Stimulated activated CD4-positive, alpha-beta T cell treated with anti-CD3 and anti-CD28 coated beads, TNF-alpha, amount 100 ng/mL, for 4 hours (primary cell): ENCODE measurements at regions not wholly inside any gene's neighbourhood (a gene's known extent, or its start where the extent isn't known, plus 50 kb on each side); places are given as distances from the start of the nearest gene placed in this dataset.
A peak's percentile ranks its signal among the peaks of the same experiment; 100 is the strongest.
"Not testable (repeated sequence)": the region's sequence is repeated elsewhere in the genome, so short reads cannot be mapped to it uniquely, and the experiment has no call there.

Source experiments
- DNase-seq, 3 experiments: peaks; one replicate each; pipeline ENCODE4 v3.0.0-alpha.2; 2020; ENCODE audit warnings: low read depth in 3 of 3

DNA sequence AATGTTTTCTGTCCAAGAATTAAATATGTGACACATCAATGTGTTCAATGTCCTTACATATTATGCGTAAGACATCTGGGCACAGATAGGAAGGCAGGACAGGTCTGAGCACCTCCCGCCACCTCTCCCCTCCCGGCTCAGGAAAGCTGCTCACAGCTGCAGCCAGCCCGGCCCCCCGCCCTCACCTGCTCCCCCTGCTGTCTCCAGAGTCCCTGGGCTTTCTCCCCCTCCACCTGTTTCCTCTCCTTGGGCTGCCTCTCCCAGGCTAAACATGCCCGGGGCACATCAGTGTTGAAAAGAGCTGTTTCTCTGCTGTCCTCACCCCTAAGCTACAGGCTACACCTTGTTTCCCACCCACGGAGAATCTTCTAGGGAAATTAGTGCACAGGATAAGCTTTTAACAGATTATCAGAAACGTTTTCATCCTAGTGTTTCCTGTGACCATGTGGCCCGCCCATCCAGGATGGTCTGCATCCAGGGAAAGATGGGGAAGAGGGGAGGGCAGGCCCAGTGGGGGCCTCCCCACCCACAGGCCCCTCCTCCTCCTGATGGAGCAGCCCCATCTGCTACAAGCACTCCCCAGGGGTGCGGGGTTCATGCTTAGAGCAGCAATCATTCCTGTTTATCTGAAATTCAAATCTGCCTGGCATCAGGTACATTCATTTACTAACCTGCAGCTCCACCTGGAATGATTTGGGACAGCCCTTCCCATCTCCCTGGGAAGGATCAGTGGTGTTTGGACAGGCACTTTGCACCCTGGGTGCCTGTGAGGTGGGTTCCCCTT lies 273.8 kb upstream of the SFSWAP start:
- no peak for DNase-seq

DNA sequence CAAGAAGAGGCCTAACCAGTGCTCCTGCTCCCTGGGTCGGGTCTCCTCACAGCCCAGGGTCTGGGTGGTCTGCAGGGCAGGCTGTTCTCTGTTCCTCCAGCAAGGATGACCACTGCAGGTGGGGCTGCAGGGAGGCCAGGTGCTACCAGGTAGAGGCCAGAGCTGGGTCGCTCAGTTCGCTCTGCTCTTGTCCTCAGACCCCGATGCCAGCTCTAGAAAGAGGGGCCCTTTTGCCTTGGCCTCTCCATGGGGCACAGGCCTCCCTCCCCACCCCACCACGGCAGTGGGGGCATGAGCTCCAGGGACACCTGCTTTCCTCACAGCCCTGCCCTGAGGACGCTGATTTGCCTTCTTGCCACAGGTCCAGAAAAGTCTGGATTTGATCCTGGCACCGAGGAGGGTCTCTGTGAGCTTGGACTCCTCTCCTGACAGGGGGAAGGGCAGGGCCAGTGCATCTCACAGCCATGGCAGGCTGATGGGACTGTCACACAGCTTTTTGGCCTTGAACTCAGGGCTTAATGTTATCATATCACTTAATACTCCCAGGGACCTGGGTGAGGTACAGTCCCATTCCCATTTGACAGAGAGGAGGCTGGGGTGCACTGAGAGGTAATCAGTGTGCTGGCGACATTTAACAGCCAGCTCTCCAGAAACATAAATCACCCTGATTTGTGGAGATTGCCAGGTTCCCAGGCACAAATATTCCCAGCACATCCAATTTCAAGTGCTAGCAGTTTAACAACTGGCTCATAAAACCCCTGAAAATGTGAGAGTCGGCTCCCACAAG lies 273.0 kb upstream of the SFSWAP start:
- no peak for DNase-seq

DNA sequence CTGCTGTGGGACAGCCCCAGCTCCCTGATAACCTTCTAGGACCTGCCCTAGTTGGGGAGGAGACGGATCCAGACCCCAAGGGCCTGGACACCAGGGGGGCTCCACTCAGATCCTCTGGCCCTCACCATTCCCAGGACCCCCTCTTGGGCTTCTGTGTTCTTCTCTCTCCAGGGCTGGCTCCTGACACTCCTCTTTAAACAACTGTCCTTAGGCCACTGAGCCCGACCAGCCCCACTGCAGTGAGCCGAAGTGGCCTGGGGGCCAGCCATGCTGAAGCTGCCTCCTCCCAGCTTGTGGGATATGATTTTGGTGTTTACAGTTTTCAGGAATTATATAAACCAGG lies 272.4 kb upstream of the SFSWAP start:
- not testable (repeated sequence) for DNase-seq

DNA sequence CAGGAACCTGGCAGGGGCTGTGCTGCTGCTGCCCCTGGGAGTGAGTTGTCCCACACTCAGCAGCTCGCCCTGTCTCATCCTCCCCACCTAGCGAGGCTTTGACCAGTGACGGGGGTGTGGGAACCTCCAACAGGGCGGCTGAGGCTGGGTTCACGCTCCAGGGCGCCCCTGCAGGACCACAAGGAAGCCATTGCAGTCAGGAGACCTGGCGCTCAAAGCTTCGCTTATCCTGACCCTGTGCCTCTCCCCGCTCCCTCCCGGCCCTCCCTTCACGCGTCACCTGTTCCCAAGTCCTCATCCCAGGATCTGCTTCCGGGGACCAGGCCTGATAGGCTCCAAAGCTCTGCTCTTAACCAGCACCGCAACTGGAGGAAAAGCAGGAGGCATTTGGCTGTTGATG lies 272.0 kb upstream of the SFSWAP start:
- no peak for DNase-seq

DNA sequence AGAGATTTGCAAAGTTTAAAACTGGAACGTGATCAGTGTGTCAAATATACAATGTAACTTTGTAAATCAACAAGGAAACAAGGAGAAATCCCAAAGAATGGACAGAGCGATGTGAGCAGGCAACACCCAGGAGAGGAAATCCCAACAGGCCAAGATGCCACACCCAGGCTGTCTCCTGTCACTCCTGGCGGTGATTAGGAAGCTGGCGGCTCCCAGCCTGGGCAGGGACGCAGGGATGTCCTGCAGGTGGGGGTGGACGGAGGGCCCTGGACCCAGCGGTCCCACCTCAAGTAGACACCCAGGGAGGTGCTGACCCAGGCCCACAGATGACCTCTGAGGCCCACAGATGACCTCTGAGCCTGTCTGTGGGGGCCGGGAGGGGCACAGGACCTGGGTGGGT lies 271.1 kb upstream of the SFSWAP start:
- DNase-seq, result not testable (repeated sequence)

DNA sequence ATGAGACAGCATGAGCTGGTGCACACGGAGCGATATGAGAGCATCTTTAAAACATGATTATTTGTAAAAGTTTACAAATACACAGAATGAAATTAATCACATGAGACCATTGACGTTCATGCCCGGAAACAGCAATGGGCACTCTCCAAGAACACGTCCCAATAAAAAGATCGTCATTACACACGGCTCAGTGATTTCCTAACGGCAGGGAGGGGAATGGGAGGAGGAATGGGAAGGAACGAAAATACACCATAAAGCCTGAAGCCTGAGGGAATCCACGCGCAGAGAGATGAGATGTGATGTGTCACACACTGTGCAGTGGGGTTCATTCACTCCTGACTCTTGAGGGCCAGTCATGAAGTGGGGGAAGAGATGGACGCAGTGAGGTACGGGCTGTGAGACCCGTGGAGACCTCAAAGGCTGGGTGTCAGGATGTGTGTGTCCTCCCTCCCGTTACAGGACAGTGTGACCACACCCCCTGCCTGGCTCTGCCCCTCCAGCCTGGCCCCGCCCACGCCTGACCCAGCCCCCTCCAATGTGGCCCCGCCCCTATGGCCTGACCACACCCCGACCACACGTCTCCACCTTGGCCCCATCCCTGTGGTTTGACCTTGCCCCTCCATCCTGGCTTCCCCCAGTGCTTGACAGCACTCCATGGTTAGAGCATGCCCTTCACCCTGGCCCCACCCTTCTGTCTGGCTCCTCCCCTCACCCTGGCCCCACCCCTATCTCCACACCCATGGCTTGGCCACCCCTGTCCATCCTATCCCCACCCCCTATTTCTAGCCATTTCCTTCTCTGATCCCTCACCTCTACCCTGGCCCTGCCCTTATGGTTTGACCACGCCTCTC lies 270.5 kb upstream of the SFSWAP start:
- DNase-seq, result not testable (repeated sequence)

DNA sequence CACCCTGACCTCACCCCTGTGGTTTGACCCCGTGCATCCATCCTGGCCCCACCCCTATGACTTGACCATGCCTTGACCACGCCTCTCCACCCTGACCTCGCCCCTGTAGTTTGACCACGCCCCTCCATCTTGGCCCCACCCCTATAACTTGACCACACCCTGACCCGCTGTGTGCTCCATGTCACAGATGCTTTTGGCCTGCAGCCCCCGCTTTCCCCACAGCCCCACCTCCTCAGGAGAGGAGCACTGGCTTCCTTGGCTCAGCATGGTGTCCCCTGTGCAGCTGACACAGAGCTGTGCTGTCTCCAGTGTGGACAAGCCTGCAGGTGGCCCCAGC lies 269.9 kb upstream of the SFSWAP start:
- DNase-seq, result no peak

DNA sequence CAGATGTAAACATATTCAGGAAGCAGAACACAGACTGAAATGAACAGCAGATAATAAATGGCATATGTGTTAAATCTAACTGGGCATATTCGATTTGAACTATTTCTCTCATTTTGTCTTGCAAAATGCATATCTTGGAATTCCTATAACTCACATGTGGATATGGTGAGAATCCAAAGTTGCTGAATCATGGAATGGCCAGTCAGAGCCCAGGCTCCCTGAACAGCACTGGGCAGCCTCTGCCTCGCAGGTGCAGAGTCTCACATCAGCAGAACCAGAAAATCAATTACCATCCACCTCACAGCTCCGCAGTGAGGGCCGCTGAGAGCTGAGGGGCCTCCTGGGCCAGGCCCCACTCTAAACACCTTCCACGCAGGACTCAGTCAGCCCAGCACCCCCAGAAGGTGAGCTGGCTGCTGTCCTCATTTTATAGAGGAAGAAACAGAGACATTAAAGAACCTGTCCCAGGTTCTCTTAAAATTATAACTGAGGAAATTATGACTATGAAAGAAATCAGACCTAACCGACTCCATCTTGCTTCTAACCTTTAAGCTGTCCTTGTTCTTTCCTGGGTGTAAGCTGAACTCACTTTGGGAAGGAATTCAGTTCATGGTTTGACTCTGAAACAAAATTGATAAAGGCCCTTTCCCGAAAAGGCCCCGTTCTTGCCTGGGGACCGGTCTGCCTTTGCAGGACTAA lies 269.1 kb upstream of the SFSWAP start:
- DNase-seq, result no peak

DNA sequence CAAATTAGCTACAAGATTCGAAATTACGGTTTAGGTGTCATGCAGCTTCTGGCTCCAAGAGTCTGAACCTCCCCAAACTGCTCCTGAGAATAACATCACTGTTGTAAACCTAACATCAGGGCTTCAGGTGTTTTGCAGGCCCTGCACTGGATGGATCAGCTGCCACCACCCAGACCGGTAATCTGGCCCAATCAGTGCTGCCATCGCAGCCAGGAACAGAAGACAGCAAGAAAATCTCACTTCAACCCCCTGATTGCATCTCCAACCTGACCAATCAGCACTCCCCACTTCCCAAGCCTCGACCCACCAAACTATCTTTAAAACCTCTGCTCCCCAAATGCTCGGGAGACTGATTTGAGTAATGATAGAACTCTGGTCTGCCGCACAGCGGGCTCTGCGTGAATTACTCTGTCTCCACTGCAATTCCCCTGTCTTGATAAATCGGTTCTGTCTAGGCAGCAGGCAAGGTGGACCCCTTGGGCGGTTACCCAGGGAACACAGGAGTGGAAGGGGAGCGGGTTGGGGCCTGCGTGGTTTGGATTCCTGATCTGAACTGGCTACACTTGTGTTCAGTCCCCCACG lies 268.5 kb upstream of the SFSWAP start:
- DNase-seq, result no peak

DNA sequence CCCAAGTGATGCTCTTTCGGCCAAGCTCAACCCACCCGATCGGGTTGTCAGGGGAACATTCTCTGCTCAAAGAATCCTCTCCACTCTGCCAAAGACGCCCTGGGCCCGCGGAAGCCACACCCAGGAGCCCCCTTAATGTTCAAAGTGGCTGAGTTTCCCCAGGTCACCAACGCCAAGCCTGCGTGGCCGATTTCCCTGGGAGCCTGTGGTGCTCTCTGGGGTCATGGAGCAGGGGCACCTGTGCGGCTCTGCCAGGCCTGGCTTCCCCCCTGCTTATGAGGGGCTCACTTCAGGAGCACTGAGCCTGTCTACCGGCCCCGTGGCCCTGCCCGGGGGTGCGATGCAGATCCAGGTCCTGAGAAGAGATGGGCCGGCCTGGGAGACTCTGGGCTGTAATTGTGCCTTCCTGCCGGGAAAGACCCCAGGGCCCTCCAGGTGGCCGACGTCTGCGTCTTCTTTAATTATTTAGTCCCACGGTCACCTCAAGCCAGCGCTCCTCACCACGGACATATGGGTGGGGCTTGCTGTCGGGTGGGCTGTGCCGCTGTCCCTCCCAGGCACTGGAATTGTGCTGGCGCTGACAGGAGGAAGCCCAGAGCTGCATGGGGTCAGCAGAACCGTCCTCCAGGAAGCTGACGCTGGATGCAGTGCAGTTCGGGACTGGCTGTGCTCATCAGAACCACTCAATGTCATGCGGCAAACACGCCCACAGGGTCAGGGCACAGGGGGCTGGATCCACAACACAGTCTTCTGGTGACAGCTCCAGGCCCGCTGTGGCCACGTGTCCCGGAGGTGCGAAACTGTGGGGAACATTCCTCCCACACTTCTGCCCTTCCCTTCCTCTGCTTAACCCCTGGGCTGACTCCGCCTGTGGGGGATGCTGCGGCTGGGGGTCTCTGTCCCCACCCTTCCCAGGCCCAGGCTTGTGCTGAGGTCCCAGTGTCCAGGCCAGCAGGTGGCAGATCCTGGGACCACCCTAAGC lies 267.6 kb upstream of the SFSWAP start:
- DNase-seq, result no peak

DNA sequence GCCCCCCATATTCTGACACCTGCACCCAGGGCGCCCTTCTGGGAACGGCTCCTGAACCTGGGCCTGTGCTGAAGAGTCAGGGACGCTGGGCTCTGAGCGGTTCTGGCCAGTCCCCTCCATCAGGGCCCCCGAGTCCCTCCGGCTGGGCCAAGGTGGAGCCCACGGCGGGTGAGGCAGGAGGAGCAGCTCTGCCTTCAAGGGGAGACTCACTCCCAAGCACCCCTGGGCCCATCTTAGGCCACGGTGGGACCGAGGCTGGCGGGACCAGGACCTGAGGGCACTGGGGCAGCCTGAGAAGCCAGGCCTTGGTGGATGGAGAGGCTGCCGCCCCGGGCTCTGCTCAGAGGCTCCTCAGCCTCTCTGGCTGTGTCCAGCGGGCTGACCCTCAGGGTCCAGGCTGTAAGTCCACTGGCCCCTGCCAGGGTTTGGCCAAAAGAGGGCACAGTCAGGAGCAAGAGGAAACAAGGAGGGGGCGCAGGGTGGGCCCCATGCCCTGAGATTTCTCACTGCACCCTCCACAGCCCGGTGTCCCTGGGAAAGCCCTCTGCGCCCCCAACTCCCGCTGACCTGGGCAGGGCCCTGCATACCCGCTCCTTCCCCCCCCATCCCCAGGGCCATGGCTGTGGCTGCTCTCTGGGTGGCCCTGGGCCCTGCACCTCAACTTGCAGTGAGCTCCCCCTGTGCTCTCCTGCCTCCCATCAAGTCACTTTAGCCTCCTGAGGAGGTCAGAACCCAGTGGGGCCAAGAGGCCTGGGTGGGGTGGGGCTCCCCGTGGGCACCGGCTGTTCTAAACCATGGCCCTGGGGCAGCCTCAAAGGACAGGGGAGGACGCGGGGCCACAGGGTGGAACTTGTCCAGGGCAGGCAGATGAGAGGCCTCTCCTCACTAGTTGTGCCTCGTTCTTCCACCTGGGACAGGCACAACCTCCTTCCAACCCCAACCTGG lies 266.4 kb upstream of the SFSWAP start:
- DNase-seq, result no peak

DNA sequence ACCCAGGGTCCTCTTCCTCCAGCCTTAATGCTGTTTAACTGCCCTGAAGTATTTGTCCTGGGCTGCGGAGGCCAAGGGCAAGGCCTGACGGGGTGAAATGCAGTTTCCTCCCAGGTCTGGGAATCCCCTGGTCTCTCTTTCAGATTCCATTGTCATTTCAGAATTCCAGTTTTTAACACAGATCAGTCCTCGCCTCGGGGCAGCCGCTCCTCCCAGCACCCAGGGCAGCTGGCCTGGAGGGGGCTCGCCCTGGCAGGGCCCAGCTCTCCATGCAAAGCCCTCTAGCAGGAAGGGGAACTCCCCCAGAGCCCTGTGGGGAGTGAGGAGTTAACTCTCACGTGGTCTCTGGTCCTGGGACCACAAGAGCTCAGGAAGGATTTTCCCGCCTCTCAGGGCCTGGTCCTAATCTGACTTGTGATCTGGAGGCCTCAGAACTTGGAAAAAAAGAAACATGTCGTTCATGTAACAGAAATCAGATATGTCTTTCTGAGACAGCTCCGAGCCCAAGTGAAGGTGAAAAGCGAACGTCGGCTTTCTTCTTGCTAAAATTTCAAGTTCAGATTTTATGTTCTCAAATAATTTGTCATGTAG lies 265.6 kb upstream of the SFSWAP start:
- no peak for DNase-seq

DNA sequence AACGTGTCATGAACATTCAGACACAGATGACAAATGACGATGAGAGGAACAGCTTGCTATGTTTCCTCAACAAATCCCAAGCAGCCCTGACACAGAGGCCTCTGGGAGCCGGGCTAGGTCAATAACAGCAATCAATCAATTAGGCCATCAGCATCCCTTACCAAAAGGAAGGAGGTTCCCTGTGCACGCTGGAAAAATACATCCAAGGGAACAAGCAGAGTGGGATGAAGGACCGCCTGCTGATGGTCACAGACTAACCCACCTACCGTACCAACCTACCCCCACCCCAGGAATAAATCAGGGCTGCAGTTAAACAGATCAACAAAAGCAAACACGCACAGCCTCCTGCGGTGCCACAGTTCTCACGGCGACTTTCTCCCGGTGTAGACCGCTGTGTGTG lies 265.1 kb upstream of the SFSWAP start:
- no peak for DNase-seq

DNA sequence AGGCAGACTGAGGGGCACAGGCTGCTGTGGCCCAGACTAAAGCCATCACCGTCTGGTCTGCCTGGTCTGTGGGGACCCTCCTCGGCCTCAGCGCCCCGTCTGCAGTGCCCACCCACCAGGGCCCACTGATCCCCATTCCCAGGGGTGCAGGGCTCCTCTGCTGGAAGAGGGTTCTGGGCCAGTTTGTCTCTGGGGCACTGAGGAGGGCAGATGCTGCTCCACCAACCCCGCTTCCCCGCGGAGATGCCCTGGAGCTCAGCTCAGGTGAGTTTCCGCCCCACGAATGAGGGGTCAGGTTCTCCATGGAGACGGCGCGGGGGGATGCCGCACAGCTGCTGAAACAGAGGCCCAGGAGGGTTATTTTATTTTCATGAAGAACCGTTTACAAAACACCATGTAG lies 263.3 kb upstream of the SFSWAP start:
- DNase-seq, result not testable (repeated sequence)

DNA sequence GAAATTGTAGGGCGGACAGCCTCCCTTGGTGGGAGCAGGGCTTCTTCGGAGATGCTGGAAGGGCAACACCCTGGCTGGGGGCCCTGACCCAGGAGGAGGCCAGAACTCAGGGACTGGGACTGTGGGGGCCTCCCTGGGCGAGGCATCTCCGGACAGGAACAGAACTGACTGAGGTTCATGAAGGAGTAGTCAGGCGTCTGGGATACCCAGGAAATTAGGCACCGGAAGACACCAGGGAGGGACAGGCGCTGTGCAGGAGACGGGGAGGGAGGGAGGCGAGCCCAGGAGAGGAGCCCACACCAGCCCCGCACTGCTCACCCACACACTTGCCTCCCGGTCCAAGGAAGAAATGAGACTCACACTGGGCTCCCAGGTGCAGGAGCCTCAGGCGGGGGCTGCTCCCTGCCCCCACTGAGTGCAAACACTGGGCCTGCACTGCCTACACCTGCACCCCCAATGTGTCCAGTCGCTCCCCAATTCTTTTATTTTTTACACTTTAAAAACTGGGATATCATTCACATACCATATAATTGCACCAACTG lies 262.6 kb upstream of the SFSWAP start:
- DNase-seq, result no peak

DNA sequence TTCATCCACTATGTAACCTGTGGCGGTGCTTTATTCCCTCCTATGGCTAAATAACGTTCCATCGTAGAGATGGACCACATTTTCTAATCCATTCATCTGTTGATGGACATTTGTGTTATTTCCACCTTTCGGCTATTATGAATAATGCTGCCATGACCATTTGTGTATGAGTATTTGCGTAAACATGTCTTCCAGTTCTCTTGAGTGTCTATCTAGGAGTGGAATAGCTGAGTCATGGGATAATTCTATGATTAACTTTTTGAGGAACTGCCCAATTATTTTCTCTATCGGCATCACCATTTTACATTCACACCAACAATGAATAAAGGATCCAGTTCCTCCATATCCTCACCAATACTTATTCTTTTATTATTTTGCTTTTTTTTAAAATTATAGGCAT lies 261.9 kb upstream of the SFSWAP start:
- DNase-seq, result no peak

DNA sequence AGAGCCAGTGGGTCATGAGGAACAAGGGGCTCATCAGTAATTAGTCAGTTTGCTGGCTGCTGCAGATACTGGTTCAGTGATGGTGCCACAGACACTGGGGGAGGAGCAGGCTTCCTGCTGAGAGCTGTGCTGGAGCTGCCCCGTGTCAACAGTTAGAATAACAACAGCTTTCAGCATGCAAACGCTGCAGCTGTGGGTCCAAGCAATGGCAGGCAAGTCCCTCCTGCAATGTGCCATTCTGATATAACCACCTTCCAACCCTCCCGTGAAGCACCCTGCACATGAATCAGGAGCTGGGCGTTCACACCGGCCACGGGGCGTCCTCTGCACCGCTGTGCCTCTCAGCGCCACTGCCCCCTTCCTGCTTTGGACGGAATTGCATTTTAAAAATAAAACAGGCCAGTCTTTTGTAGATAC lies 258.4 kb upstream of the SFSWAP start:
- no peak for DNase-seq

DNA sequence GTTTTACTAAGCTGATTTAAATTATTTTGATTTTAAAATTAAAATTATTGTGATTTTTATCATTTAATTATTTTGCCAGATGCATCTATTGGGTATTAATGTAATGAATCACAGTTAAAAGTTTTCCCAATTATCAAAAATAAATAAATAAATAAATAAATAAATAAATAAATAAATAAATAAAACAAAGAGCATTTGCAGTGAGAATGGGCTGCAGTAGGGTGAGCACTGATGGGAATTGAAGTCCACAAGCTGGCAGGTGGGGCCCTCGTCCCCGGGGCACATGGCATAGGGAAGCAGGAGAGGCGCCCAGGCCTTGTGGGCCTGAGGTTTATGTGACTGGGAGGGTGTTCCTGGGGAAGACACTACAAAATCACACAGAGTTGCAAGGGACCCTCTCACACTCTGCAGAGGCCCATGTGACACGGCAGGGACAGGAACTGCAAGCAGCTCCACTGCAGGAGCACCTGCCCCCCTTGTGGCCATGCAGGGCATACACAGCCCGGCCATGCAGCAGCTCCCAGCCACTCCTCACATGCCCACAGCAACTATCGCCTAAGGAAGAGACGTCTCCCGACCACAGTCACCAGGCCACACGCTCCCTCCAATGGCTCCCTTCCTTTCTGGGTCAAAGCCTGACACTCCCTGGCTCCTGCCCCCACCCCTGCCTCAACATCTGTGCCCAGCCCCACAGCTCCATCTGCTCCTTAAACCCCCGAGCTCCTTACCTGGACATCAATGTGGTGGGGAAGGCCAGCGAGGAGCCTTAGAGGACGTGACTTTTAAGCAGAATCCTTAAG lies 256.3 kb upstream of the SFSWAP start:
- peak in 1 of 3 experiments; percentile 7 for DNase-seq
